ENCODE measurements at regions not wholly inside any gene's neighbourhood (a gene's known extent, or its start where the extent isn't known, plus 50 kb on each side); places are given as distances from the start of the nearest gene placed in this dataset.
"Not testable (repeated sequence)": the region's sequence is repeated elsewhere in the genome, so short reads cannot be mapped to it uniquely, and the experiment has no call there.

DNA sequence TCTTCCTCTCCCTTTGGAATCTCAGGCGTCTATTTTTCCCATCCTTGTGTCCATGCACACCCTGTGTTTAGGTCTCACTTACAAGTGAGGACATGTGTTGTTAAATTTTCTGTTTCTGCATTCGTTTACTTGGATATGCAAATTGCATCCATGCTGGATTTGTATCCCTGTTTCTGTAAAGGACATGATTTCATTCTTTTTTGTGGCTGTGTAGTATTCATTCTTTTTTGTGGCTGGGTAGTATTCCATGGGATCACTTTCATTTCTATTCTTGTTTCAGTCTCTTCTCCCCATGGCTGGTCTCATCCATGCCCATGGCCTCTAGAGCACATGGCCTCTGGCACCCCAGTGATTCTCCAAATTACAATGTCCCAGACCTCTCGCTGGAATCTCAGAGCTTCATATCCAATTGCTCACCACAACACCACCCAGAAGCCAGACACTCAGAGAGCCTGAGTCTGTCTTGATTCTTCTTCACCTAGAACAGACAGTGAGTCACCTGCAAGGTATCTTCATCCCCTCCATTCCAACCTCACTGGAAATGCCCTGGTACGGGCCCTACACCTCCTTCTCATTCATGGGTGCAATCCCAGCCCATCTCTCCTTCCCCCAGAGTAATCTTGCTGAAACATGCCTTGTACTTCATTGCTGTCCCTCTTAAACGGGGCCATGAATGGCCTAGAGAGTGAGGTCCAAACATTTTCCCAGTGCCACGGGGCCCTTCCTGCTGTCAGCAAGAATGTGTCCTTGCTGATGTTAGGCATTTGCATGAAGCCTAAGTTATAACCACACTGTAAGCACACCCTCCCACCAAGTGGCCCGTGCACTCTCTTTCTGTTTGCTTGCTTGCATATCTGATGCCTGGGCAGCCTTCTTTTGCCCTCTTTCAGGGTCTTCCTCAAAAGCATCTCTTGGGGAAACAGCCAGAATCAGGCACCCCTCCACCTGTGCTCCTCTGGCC is 476.2 kb upstream of the TSHZ3 start:
- no peak for DNase-seq

DNA sequence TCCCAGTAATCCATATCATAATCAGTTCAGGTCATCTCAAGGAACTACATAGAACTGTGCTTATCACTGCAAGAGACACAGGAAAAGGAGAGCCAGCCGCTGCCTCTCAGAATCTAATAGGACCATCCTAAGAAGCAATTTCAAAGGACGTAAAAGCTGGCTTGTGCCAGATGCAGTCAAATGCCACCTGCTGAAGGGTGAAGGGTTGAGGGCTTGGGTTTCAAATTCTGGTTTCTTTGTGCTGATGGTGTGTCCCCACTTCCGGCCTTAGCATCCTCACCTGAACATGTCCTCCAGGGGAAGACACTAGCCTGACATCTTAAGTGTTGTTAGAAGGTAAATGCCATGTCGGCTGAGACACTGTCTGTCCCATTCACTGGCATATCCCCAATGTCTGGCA is 477.1 kb upstream of the TSHZ3 start:
- no peak for DNase-seq

DNA sequence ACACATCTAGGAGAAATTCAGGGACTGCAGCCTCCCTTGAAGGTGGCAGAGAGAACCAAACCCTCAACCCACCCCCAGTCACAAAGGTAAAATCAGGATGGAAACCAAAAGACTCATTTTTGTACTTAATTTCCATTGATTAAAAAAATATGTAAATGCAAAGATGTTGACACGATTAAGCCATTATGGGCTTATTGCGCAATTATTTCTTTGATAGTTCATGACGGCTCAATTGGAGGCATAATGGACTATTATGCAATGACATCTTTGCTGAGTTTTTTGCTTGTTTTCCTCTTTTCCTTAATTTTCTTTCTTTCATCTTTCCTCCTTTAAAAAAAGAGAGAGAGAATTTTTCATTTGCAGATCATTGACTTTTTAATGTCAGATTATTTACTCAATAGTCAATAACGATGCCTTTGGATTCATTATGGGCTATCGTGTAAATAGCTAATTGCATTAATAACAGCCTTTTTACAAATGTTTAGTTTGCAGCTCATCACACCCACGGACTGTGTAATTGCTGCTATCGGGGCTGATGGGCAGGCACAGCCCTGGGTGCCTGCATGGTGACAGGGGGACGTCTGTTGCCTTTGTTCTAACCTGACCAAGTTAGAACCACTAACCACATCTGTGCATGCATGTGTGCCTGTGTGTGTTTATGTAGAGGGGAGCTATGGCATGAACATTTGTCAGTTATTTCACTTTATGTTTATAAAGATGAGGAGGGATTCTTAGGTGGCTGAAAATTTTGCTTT is 482.4 kb upstream of the TSHZ3 start:
- DNase-seq = no peak

DNA sequence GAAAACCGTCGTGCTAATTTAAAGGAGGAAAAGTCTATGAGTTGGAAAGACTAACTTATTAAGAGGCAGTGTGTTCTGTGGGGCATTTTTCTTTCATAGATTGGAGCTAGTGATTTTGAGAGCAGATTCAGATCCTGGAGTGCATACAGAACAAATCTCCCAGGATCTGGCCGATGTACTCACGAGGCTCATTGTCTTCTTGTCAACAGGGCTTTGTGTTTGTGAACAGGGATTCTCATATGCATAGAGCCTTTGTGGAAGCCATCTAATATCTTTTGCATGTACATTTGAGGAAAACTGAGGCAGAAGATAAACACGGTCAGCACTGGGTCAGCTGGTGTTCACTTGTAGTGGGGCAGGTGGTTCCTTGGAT is 482.9 kb upstream of the TSHZ3 start:
- no peak for DNase-seq

DNA sequence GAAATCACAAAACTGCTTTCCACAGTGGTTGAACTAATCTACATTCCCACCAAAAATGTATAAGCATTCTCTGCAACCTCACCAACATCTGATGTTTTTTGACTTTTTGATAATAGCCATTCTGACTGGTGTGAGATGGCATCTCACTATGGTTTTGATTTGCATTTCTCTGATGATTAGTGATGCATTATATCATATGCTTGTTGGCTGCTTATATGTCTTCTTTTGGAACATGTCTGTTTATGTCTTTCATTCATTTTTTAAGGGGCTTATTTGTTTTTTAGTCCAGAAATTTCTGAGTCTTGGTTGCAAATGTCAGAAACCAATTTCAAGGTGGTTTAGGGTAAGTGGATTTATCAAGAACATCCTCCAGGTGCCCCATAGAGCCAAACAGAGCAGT is 484.8 kb upstream of the TSHZ3 start:
- no peak for DNase-seq

DNA sequence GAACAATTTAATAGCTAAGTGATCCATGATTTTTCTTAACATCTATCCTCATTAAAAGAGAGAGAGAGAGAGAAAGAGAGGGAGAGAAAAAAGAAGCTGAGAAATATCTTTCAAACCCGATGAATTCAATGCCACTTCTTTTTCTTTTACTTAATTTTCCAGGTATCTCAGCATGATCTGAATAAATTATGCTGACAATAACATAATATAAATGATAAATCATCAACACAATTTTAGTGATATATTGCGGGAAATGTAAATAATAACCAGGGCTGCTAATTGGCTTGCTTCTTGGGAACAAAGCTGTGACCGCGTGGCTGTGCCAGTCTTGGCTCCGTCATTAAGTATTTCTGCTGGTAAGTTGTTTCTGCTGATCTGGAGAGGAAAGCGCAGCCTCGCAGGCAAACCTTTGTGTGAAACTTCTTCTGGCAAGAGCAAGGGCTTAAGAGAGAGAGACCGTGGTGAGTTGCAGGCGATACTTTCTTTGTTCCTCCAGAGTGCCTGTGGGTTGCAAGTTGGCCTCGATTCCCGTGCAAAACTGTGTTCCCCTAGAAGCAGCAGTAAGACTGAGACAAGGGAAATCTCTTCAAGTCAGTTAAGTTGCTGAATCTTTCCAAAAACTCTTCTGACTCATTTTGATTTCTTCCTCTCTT is 489.1 kb upstream of the TSHZ3 start:
- no peak for DNase-seq

DNA sequence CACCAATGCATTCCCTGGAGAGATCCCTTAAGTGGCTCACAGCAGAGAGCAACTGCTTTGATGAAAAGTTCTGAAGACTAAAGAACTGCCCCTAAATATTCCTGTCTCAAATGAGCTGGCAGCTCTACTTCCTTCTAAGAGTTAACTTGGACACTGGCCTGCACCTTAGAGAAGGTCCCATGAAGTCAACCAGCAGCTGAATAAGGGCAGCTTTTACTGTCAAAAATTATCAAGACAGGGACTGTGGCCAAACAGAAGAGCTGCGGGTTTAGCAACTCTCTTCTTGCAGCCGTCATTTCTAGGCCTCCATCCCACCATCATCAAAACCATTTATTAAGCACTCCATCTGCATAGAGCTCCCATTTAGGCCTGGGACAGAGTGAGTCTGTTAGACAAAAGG is 491.1 kb upstream of the TSHZ3 start:
- no peak for DNase-seq

DNA sequence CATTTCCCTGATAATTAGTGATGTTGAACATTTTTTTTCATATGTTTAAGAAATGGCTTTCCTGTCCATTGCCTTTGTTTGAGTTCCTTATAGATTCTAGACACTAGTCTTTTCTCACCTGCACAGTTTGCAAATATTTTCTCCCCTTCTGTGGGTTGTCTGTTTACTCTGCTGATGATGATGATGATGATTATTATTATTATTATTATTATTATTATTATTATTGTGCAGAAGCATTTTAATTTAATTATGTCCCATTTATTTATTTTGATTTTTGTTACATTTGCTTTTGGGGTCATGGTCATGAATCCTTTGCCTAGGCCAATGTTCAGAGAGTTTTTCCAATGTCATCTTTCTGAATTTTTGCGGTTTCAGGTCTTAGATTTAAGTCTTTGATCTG is 492.5 kb upstream of the TSHZ3 start:
- DNase-seq = no peak

DNA sequence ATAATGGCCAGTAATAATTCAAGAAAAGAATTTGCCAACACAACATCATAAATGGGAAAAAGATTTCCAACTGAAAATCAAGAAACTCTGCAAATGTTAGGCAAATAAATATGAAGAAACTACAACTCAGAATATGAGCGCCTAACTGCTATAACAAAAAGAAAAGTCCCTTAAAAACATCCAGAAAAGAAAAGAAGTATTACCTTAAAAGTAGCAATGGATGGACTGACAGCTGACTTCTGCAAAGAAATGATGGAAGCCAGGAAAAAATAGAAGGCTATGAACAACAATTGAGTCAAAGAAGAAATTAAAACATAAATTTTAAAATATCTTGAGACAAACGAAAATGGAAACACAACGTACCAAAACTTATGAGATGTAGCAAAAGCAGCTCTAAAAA is 482.3 kb upstream of the ZNF507 start:
- no peak for DNase-seq

DNA sequence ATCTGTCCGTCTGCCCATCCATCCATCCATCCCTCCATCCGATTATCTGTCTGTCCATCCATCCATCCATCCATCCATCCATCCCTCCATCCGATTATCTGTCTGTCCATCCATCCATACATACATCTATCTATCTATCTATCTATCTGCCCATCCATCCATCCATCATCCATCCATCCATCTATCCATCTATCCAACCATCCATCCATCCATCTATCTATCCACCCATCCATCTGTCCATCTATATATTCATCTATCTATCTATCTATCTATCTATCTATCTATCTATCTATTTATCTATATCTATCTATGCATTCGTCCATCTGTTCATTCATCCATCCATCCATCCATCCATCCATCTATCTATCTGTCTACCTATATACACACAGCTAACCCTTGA is 471.1 kb upstream of the ZNF507 start:
- no peak for DNase-seq

DNA sequence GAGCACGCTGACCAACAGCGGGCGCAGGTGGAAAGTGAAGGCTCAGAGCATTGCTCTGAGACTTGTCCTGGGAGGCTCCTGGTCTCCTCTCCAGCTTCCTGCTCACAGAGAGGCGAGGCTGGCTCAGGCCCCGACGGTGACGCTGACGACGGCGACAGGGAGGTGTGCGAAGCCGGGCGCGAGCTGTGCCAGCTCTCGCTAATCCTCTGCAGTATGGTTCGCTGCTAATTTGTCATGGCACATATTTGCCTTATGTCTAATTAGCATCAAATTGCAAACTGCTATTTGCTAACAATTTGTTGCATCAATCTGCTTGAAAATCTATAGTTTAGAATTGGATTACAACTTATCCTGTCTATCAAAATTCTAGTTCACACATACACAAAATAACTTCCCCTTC is 469.8 kb upstream of the ZNF507 start:
- DNase-seq = no peak

DNA sequence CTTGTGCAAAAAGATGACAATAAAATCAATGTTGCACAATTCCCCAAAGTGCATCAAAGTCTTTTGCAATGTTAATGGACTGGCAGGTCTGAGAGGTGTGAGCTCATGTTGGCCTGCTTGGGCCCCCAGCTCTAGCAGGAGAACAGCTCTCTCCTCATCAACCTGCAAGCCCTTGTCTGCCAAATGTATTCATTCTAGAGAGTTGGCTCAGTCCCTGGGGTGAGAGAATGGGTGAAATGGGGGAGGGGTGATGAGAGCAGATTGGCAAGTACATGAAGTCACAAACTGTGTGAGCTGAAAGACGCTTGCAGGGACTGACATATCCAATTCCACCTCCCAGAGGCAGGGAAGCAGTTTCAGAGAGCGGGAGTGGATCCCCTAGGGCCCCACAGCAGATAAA is 465.1 kb upstream of the ZNF507 start:
- no peak for DNase-seq

DNA sequence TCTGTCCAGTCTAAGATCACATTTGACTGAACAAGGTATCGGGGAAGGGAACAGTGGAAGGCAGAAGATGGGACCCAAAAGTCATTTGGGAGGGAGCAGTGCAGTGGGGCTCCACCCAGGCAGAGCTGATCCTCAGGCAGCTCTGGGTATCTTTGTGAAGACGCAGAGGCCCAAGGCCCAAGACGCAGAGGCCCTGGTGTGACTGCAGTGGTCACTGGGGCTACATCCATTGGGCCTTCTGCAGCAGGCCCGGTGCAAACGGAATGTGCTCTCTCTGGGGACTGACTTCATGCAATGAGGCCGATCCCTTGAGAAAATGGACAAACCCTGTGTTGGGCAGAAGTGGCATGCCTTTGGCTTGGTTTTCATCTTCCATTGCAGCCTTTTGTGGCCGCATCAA is 463.4 kb upstream of the ZNF507 start:
- DNase-seq = no peak

DNA sequence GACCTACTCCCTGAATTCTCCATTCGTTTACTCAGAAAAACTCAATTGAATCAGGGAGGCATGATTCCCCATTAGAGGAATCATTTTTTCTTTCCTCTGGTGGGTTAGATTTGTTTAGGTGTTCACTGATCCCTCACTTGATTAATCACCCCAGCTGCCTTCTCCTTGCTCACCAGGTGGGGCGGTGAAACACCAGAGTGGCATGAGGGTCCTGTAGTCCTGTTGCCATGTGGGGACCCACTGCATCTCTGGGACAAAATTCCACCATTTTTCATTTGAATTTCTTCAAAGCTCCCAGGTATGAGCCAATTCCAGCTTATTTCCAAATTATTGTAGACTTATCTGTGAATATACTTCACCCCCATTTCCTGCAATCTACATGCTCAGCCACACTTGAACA is 462.7 kb upstream of the ZNF507 start:
- DNase-seq = no peak

DNA sequence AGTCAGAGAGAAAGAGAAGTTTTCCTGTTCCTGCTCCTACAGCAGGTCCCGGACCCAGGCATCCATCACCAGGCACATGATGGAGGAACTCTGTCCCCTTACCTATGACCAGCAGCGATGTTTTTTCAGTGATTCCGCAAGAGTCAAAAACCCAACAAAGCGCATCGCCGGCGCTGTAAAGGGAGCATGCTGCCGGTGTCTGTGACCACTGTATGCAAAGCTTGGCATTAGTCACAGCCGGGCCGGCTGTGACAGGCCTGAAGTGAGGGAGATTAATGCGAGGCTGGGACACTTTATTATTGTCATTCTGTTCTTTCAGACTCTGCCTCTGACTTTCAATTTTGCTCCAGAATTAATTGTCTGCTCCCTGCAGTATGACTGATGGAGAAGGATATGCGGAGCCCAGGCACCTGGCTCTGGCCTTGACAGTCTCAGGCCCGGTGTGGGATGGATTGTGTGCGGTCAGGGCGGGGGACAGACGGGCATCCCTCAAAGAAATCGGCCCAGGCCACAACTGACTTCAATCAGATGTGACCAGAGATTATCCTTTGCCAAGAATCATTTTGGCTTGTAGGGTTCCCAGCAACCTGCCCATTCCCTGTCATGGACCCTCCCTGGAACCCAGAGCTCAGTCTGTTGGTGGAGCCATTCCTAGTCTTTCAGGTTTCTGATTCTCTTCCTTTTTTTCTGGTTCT is 462.0 kb upstream of the ZNF507 start:
- no peak for DNase-seq

DNA sequence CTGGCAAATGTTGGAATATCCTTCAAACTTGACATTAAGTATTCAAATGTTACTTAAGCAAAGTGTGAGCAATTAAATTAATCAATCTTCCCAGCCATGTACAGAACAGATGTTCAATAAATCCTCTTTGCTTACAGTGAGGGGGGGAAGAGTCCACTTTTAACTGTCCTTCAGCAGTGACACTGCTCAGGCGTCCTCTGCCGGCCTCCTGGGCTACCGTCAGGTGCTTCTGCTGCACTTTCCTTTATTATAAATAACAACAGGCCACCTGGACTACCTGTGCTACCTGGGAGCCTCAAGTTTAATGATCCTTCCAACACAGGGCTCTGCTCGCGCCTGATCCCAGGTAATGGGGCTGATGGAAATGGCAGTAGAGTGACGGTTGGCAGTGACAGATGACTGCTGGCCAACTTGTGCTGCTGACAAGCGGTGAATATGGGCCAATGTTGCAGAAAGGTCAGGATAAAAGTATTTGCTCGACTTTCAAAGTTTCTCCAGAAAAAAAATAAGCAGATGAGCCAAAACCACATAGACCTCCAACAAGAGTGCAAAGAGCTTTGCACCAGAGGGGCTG is 460.0 kb upstream of the ZNF507 start:
- DNase-seq = no peak

DNA sequence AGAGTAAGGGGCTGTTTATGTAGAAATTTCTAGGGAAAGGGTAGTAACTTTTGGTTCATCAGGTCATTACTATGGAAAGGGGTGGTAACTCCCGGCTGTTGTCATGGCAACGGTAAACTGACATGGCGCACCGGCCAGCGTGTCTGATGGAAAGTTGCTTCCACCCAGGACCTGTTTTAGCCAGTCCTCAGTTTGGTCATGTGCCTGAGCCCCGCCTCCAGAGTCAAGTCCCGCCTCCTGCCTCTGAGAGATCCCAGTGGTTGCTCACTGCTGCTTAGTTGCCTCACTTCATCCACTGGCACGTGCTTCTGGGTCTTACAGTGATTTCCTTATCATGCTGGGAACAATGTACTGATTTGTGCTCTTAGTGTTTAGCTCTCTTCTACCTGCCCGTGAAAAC is 455.2 kb upstream of the ZNF507 start:
- no peak for DNase-seq

DNA sequence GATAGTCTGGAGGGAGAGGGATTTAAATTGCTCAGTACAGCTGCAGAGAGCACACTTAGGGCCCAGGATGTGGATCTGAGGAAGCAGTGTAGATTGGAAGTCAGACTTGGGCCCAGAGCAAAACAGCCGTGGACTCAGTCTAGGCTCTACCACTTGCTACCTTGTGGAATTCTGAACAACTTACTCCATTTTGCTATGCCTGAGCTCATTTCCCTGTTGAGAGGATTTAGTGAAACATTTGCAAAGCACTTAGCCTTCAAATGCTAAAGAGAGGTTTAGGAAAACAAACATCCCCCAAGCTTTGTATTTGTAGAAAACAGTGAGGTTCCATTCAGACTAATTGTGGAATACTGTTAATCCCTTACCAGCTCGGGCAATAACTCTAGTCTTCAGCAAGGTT is 453.4 kb upstream of the ZNF507 start:
- no peak for DNase-seq

DNA sequence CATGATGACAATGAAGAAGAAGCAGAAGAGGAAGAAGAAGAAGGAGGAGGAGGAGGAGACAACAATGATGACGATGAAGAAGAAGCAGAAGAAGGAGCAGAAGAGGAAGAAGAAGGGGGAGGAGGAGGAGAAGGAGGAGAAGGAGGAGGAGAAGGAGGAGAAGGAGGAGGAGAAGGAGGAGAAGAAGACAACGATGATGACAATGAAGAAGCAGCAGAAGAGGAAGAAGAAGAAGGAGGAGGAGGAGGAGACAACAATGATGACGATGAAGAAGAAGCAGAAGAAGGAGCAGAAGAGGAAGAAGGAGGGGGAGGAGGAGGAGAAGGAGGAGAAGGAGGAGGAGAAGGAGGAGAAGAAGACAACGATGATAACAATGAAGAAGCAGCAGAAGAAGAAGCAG is 451.9 kb upstream of the ZNF507 start:
- DNase-seq = not testable (repeated sequence)

DNA sequence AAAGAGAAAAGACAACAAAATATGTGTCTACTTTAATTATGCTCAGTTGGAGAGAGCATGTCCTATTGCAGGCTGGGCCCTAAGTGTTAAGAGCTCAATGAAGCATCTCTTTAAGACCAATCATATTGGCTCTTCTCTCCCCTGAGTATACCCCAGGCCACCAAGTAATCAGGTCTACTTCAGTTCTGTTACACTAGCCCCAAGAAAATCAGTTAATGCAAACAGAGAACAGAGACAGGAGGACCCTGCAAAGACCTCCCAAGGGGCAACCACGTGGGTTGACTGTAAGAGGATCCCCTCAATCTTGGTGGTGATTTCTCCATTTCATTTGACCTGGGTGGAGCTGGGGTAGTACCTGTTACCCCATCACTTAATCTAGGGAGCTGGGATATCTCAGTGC is 451.0 kb upstream of the ZNF507 start:
- DNase-seq = no peak

DNA sequence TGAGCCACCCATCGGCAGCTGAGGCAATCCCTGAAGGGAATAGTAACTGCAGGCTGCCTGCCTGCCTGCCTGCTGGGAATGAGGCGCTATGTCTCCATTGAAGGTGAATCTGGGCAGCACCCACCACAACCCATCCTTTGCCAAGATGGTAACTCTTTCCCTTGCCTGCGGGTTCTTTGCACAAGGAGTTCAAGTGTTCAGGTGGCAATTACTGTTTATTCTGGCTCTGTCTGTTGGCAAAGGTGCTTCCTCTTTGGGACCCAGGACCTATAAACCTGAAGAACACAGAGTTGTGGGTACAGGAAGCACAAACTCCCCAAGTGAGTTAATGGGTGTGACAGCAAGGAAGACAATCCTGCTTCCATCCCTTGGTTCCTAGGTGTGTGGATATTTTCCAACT is 448.1 kb upstream of the ZNF507 start:
- no peak for DNase-seq

DNA sequence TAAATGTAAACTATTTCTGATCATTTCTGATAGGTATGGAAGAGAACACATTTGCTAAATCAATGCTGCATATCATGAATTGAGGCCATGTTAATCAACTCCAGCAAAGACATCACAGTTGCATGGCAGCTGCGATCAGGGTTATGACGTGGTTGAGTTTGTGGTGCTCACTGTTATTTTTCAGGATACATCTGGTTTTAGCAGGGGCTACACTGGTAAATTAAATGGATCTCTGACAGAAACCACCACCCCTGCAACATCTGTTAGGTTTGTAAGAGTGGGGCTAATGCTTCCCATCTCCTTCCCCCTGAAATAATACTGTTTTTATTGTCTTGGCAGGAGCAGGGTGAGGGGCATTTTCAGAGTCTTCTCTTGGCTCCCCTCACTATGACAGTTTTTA is 444.4 kb upstream of the ZNF507 start:
- no peak for DNase-seq

DNA sequence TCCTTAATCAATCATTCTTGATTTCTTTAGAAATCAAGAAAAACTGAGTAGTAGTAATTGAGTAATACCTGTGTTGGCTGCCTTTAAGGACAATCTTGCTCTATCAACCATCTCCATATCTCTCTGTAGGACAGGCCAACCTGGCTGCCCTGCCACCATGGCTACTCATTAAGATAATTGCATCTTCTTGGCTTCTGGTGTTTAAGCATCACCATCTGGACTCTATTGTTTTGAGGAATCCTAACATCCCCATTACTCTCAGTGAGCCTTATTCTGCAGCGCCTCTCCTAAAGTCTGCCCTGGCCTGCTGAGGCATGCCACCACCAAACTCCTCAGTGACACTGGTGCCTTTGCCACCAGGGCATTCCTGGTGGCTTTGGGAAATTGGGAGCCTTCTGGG is 442.6 kb upstream of the ZNF507 start:
- no peak for DNase-seq
